ENCODE measurements at regions not wholly inside any gene's neighbourhood (a gene's known extent, or its start where the extent isn't known, plus 50 kb on each side); places are given as distances from the start of the nearest gene placed in this dataset.

DNA sequence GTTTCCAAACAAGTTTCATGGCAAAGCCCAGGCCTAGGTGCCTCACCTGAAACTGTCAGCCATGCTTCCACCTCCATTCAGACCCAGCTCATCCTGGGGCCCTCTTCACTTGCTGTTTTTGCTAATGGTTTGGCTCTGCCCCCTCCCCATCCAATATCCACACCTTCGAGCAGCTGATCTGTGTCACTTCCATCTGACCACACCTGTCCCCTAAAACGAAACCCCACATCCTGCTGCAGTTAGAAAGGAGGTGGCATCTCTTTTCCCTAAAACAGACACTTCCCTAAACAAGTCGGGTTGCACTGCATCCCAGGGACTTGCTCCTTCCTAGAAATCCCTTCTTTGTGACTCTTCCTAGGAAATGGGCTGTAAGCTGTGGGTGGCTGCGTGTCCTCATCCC lies 748.7 kb upstream of the SALL3 start:
- ChIA-PET CTCF (ENCODE audit: unreplicated experiment) (no interaction called here), POLR2A (no interaction called here)
- Histone ChIP-seq H3K4me1 (ENCODE audit: insufficient read depth, low read length, poor library complexity, severe bottlenecking) (no peaks in the 10 kb centered on the region), H3K4me3 (ENCODE audit: low read depth, low read length, poor library complexity, severe bottlenecking) (no peak overlapping the region), H3K4me2 (ENCODE audit: low read length) (no peak overlapping the region), H3K27ac (ENCODE audit: low read depth, low read length, poor library complexity, severe bottlenecking) (no peak overlapping the region), H3K79me2 (ENCODE audit: insufficient read depth, low read depth, low read length) (no peaks in the 10 kb centered on the region), H3K36me3 (ENCODE audit: insufficient read depth, low read length) (no peaks in the 10 kb centered on the region), H3K9me2 (ENCODE audit: insufficient read depth, low read length) (no peaks in the 10 kb centered on the region), H3K9me3 (ENCODE audit: low read length) (no peaks in the 10 kb centered on the region), H4K20me1 (ENCODE audit: insufficient read depth, low read length) (no peaks in the 10 kb centered on the region), H2AFZ (ENCODE audit: low read length) (no peak overlapping the region)
- intact Hi-C loops (cut with micrococcal nuclease; ENCODE audit: unreplicated experiment), result no loop called here
- DNase-seq (ENCODE audit: low spot score), result no peak
- TF ChIP-seq EZH2phosphoT487 (IDR thresholded peaks at IDR 0.05; ENCODE audit: borderline replicate concordance, low read depth, low read length) (no peak), CTCF (conservative IDR thresholded peaks at IDR 0.05; ENCODE audit: low read length) (no peak)
- BruUV-seq (replicated peaks), result no TSS peak

GRCh38 chr18:78232196-78232595 lies 747.4 kb upstream of the SALL3 start:
- Histone ChIP-seq H3K4me2 (ENCODE audit: low read length) (no peak overlapping the region), H3K4me3 (ENCODE audit: low read depth, low read length, poor library complexity, severe bottlenecking) (no peak overlapping the region), H3K9me2 (ENCODE audit: insufficient read depth, low read length) (no peaks in the 10 kb centered on the region), H3K36me3 (ENCODE audit: insufficient read depth, low read length) (no peaks in the 10 kb centered on the region), H3K9me3 (ENCODE audit: low read length) (no peaks in the 10 kb centered on the region), H3K27ac (ENCODE audit: low read depth, low read length, poor library complexity, severe bottlenecking) (no peak overlapping the region), H4K20me1 (ENCODE audit: insufficient read depth, low read length) (no peaks in the 10 kb centered on the region), H3K79me2 (ENCODE audit: insufficient read depth, low read depth, low read length) (no peaks in the 10 kb centered on the region), H2AFZ (ENCODE audit: low read length) (no peak overlapping the region), H3K4me1 (ENCODE audit: insufficient read depth, low read length, poor library complexity, severe bottlenecking) (no peaks in the 10 kb centered on the region)
- intact Hi-C loops (cut with micrococcal nuclease; ENCODE audit: unreplicated experiment), result no loop called here
- CTCF ChIA-PET (ENCODE audit: unreplicated experiment), result no interaction called here
- TF ChIP-seq EZH2phosphoT487 (IDR thresholded peaks at IDR 0.05; ENCODE audit: borderline replicate concordance, low read depth, low read length) (no peak), CTCF (conservative IDR thresholded peaks at IDR 0.05; ENCODE audit: low read length) (no peak)
- no TSS peak for BruUV-seq (replicated peaks)
- POLR2A ChIA-PET, result no interaction called here
- DNase-seq (ENCODE audit: low spot score), result no peak

GRCh38 chr18:78237864-78238263 lies 741.8 kb upstream of the SALL3 start:
- no peak overlapping the region for H3K4me2 ChIP-seq (ENCODE audit: low read length)
- no peaks in the 10 kb centered on the region for H3K9me2 ChIP-seq (ENCODE audit: insufficient read depth, low read length)
- no peak overlapping the region for H2AFZ ChIP-seq (ENCODE audit: low read length)
- no peaks in the 10 kb centered on the region for H3K9me3 ChIP-seq (ENCODE audit: low read length)
- no peaks in the 10 kb centered on the region for H4K20me1 ChIP-seq (ENCODE audit: insufficient read depth, low read length)
- intact Hi-C loops (cut with micrococcal nuclease; ENCODE audit: unreplicated experiment), result no loop called here
- no peaks in the 10 kb centered on the region for H3K4me1 ChIP-seq (ENCODE audit: insufficient read depth, low read length, poor library complexity, severe bottlenecking)
- ChIA-PET CTCF (ENCODE audit: unreplicated experiment) (no interaction called here), POLR2A (no interaction called here)
- no peaks in the 10 kb centered on the region for H3K36me3 ChIP-seq (ENCODE audit: insufficient read depth, low read length)
- H3K4me3 ChIP-seq (ENCODE audit: low read depth, low read length, poor library complexity, severe bottlenecking), result no peak overlapping the region
- no TSS peak for BruUV-seq (replicated peaks)
- TF ChIP-seq EZH2phosphoT487 (IDR thresholded peaks at IDR 0.05; ENCODE audit: borderline replicate concordance, low read depth, low read length), result no peak
- no peak for TF ChIP-seq CTCF (conservative IDR thresholded peaks at IDR 0.05; ENCODE audit: low read length)
- H3K79me2 ChIP-seq (ENCODE audit: insufficient read depth, low read depth, low read length), result no peaks in the 10 kb centered on the region
- DNase-seq (ENCODE audit: low spot score), result no peak
- H3K27ac ChIP-seq (ENCODE audit: low read depth, low read length, poor library complexity, severe bottlenecking), result no peak overlapping the region
